HG02938 (cell line): ENCODE measurements at regions not wholly inside any gene's neighbourhood (a gene's known extent, or its start where the extent isn't known, plus 50 kb on each side); places are given as distances from the start of the nearest gene placed in this dataset.

Source experiments
- ATAC-seq: cut with Tn5 transposase; IDR thresholded peaks from one replicate; pipeline ENCODE4 v1.9.1; 2021; ENCODE audit warnings: mild to moderate bottlenecking, moderate library complexity; ENCODE audit not compliant: unreplicated experiment

DNA sequence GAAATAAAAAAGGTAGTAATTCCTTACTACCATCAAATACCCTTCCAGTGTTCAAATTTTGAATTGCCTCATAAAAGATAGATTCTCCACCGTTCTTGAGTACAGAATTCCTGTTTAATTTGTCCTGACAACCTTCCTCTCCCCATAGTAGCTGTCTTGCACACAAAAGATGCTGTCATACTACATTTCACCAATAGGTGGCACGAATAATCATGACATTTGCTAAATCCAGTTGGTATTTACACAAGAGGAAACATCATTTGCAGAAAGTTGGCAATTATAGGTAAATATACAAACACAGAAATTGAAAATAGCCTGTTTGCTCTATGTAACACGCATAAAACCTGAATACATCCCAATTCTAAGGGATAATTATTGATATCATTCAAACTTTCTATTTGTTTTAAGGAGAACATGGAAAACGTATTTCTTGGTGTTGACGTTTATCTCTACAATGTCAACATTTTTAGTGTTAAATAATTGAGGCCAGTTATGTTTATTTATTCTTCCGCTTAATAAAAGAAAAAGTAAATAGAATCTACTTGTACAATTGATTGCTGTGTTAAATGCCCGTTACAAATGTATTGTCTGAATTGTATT is 58.3 kb upstream of the CLDN10 start:
- no peak for ATAC-seq

DNA sequence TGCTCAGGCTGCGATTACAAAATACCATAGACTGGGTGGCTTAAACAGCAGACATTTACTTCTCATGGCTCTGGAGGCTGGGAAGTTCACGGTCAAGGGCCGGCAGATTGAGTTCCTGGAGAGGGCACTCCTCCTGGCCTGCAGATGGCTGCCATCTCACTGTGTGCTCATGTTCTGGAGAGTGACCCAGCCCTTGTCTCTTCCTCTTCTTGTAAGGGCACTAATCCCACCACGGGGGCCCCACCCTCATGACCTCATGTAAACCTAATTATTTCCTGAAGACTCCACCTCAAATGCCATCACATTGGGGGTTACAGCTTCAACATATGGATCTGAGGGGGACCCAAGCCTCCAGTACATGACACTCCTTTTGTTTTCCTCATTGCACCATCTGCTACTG is 56.0 kb upstream of the CLDN10 start:
- ATAC-seq, result no peak

DNA sequence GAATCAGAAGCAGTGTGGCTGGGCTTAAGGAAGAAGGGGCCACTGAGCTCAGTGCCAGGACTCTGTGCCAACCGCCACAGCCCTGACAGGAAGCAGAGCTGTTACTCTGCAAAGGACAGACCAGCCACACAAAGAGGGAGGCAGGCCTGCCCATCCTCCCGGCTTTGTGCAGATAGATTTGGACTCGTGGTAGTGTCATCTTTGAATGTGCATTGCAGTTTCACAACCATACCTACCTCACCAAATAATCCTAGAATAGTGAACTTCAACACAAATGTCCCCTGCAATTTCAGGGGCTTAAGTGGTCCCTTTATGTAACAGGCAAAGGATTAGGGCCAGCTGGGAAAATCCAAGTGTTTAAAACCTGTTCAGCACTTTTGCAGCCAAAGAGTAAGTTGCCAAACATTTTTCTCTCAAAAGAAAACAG is 55.1 kb upstream of the CLDN10 start:
- no peak for ATAC-seq

DNA sequence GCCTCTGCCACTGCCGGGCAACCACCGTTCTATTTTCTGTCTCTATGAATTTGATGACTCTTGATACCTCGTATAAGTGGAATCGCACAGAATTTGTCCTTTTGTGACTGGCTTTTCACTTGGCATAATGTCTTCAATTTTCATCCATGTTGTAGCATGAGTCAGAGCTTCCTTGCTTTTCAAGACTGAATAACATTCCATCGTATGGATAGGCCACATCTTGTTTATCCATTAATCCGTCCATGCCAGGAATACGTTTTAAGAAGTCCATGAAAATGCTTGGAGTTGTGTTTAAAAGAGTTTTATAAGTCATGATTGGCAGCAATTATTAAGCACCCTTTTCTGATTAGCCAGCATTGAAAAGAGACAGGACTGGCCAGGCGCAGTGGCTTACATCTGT is 53.6 kb upstream of the CLDN10 start:
- ATAC-seq, result no peak

DNA sequence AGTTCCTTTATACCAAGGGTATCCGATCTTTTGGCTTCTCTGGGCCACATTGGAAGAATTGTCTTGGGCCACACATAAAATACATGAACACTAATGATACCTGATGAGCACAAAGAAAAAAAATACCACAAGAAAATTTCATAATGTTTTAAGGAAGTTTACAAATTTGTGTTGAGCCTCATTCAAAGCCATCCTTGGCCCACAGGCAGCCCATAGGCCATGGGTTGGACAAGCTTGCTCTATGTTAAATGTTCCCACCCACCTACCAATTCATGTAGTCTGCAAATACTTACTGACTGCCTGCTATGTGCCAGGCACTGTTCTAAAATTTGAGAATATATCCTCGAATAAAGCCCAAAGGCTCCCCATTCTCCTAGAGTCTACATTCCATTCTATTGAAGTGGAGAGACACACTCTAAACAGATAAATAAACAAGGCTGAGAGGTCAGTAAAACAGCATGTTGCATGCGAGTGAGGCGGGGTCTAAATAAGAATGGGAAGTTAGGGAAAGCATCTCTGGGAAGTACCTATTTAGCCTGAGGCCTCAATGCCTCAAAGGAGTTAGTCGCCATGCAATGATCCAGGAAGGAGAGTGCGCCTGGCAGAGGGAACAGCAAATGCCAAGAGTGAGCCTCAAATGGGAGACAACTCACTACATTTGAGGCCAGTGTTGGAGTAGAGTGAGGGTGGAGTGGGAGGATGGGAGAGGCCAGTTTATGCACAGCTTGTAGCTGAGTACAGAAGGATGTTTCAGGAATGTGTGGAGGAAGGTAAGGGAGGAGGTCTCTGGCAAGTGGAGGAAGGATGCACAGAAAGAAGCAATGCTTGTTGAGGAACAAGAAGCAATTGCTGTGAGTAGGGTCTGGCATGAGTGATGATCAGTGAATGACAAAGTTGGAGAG is 52.5 kb upstream of the CLDN10 start:
- no peak for ATAC-seq

DNA sequence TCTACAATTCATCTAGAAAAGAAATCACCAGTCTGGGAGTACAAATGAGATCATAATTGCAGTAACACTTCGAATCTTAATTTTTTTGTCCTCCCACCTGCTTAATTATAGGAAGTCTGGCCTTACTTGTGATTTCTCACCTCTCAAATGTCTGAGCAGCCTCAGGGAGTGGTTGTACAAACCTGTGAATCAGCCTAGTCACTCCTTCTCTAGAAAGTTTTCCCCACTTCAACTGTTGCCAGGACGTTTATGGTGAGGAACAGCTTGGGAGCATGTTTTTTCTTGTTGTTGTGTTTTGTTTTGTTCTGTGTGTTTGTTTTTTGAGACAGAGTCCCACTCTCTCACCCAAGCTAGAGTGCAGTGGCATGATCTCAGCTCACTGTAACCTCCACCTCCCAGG is 50.3 kb upstream of the CLDN10 start:
- ATAC-seq, result no peak
